Stimulated activated CD8-positive, alpha-beta memory T cell treated with anti-CD3 and anti-CD28 coated beads, Interleukin-4, amount 100 ng/mL, for 24 hours (primary cell): ENCODE measurements at regions not wholly inside any gene's neighbourhood (a gene's known extent, or its start where the extent isn't known, plus 50 kb on each side); places are given as distances from the start of the nearest gene placed in this dataset.
"Not testable (repeated sequence)": the region's sequence is repeated elsewhere in the genome, so short reads cannot be mapped to it uniquely, and the experiment has no call there.

Experiments
- DNase-seq: peaks from one replicate; pipeline ENCODE4 v3.0.0-alpha.2; 2020; ENCODE audit warnings: low read depth

DNA sequence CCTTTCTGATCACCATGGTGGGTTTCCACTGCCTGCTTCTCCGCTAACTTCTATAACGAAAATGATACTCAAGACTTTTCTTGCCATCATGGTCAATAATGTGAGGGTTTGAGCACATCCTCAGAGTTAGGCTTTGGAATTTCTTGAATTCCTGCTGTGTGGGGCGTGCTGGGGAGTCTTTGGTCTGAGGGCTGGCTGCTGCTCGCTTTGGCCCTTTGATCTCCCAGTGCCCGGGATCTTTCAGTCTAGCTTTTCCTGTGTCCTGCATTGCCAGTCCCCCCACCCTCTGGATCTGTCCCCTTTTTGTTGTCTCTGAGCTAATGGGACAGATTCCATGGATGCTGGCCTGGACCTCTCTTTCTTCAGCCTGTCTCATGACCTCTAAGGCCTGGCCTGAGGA lies 182.6 kb downstream of the NPIPA7 start:
- not testable (repeated sequence) for DNase-seq

DNA sequence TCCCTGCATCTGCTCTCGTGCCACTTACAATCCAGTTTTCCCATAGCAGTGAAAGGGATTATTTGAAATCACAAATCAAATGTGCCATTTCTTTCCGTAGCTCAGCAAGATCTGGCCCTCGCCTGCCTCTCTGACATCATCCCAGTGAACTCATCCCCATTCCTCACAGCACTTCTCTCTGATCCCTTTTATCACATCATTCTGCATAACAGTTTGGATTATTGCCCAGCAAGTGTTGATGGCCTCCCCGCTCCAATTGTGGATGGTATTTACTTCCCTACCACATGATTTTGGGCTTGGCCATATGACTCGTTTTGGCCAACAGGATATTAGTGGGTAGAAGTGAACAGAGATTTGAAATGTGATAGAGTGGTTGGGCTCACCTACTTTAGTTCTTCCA lies 185.0 kb downstream of the NPIPA7 start:
- not testable (repeated sequence) for DNase-seq

DNA sequence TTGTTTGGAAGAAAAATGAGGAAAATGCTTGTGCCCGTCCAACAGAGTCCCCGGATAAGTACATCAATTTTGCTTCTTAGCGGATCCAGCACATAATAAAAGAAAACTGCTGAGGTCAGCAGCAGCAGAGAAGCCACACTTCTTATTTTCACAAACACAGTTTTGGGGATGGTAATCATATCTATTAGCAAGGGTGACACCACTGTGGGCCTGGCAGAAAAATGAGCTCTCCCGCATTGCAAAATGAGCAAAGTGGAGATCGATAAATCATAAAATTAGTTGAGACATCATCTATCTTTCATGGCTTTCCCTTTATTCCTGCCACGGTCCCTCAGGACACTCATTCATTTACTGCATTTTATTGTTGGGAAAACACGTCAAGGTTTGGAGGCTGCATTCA lies 186.4 kb downstream of the NPIPA7 start:
- DNase-seq = not testable (repeated sequence)

DNA sequence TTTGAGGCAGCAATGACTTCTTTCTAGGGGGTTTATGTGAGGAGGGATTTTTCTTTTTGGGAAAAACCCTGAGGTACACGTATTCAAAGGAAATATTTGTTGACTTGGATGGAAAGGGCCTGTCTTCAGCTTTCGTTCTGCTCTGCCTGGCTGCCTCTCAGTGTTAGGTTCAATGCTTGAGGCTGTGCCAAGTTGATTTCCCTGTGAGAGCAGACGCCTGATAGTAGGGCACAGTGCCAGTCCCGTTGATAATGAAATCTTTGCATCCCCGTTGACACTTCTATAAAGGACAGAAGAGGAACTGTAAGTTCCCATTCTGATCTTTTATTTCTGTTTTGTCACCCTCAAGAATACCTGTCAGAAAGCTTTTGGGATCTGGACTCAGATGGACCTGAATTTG lies 191.1 kb downstream of the NPIPA7 start:
- not testable (repeated sequence) for DNase-seq

DNA sequence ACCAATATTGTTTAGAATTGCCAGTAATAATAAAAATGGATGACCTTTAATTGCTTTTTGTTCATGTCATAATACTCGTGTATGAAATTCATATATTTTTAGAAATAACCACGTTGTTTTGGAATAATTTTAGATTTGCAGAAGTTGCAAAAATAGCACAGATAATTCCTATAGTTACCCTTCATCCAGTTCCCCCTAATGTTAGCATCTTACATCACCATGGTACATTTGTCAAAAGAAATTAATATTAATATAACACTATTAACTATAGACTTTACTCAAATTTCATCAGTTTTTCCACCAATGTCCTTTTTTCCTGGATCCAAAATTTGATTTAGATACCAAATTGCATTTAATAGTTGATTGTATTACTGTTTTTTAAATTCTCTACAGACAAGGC lies 191.9 kb downstream of the NPIPA7 start:
- not testable (repeated sequence) for DNase-seq

DNA sequence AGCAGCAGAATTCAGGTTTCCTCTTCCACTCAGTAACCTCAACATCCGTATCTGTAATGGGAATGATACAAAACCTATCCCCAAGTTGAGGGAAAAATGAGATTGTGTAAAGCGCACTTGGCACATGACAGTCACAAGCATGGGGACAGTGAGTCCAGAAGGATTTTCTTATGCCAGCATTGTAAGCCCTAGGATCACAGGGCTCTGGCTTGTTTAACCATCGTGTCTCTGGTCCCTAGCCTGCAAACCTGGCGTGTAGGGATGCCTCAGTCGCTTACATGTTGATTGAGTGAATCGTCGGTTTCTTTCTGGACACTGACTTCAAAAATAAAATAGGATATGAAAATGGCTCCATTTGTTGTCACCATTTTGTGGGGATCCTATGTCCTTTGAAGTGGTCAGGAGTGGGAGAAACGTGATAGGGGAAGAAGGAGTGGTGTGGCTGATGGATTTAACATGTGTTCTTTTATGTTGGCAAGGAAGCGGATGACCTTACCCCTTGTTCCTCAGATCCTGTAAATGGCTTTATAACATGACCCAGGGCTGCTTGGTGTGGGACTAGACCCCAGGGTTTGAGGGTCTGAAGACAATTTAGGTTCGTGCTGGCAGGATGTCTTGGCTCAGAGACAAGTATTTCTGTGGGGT lies 193.3 kb downstream of the NPIPA7 start:
- not testable (repeated sequence) for DNase-seq

DNA sequence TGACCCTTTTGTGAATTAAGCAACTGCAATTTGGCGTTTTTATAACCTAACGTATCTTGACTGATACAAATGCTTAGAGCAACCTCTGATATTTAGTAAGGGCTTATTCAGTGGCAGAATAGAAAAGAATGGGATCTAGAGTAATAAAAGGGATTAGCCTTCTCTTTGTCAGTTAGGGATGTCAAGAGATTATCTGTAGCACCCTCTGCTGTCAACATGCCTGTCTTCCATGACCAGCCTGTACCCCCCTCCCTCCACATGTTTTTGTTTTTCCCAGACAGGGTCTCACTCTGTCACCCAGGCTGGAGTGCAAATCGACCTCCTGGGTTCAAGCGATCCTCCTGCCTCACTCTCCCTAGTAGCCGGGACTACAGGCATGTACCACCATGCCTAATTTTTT lies 198.1 kb downstream of the NPIPA7 start:
- not testable (repeated sequence) for DNase-seq

DNA sequence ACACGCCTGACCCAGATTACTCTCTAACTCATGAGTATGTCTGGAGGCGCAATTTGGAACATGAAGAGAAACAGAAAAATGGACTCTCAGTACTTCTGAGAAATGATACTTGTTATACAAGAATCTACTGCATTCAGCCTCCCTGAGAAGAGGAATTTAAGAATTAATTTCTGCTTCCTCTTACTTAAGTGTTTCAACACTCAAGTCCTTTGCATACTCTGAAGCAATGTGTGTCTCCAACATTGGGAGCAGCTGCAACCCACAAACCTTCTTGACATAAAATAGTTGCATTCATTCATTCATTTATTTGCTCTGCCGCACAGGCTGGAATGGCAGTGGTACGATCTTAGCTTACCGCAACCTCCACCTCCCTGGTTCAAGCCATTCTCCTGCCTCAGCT lies 199.8 kb downstream of the NPIPA7 start:
- no peak for DNase-seq

DNA sequence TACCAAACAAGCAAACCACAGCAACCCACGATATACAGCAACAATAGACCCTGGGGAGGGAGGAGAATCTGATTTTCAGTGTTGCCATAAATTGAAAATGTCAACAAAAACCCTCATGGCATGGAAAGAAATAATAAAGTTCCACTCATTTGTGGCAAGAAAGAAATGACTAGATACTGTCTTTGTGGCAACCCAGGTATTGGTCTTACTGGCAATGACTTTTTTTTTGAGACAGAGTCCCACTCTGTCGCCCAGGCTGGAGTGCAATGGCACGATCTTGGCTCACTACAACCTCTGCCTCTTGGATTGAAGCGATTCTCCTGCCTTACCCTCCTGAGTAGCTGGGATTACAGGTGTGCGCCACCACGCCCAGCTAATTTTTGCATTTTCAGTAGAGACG lies 204.0 kb downstream of the NPIPA7 start:
- DNase-seq = not testable (repeated sequence)

DNA sequence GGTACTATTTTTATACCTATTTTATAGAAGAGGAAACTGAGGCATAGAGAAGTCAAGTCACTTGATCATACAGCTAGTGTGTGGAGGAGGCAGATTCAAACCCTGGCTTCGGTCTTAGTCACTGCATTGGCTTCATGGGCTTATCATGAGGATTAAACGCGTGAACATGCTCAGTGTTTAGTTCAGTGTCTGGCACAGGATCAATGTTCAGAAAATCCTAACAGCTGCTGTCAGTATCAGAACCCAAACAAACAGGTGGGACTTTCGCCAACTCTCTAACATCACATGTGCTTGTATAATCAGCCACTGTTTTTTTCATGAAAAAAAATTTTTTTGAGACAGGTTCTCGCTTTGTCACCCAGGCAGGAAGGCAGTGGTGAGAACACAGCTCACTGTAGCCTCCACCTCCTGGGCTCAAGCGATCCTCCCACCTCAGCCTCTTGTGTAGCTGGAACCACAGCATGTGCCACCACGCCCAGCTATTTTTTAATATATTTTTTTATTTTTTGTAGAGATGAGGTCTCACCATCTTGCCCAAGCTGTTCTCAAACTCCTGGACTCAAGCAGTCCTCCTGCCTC lies 207.2 kb downstream of the NPIPA7 start:
- not testable (repeated sequence) for DNase-seq

DNA sequence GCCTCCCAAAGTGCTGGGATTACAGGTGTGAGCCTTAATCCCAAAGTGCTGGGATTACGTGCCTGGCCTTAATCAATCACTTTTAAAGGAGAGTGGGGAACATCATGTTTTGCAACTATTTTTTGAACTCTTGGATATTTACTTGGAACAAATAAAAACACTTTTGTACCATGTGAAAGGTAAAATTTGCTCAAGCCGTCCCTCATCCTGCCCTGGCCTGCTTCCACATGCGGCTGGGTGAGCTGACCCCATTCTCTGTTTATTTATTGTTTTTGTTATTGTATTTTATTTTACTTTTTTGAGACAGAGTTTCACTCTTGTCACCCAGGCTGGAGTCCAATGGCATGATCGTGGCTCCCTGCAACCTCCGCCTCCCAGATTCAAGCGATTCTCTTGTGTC lies 208.0 kb downstream of the NPIPA7 start:
- DNase-seq = not testable (repeated sequence)

DNA sequence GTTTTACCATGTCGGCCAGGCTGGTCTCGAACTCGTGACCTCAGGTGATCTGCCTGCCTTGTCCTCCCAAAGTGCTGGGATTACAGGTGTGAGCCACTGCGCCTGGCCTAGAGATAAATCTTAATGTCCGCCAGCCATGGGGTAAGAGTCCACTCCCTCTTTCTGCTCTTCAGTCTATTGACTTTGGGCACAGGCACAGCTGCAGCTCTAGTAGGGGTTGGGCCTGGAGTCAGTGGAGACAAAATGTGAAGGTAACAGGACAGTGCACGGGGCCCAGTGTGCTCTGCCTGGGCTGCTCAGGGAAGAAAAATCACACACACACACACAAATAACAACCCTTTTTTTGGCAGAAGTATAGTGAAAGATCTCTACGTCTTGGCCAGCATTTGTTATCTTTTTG lies 209.5 kb downstream of the NPIPA7 start:
- DNase-seq = not testable (repeated sequence)

DNA sequence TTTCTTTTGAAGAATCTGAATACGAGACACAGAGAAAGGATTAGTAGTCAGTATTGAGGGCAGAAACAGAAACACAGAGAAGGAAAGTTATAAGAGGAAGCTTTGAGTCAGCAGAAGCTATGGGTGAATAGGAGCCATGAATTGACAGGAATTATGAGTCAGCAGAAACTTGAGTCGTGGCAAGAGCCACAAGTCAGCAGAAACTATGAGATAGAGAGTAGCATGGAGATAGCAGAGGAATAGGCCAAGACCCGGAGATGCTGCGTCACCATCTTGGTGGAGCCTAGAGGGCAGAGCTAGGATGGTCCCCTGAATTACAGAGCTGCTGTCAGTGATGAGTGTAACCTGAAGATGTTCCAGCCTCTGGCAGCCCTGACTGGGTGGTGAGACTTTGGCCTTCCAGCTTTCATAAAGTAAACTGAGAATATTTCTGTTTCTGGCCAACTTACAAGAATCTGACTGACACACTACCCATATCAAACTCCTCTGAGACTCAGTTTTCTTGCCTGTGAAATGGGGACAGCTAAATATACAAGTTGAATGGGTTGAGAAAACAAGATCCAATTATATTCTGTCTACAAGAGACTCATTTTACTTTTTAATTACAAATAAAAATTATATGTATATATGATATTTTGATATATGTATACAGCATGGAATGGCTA lies 211.8 kb downstream of the NPIPA7 start:
- DNase-seq = not testable (repeated sequence)

DNA sequence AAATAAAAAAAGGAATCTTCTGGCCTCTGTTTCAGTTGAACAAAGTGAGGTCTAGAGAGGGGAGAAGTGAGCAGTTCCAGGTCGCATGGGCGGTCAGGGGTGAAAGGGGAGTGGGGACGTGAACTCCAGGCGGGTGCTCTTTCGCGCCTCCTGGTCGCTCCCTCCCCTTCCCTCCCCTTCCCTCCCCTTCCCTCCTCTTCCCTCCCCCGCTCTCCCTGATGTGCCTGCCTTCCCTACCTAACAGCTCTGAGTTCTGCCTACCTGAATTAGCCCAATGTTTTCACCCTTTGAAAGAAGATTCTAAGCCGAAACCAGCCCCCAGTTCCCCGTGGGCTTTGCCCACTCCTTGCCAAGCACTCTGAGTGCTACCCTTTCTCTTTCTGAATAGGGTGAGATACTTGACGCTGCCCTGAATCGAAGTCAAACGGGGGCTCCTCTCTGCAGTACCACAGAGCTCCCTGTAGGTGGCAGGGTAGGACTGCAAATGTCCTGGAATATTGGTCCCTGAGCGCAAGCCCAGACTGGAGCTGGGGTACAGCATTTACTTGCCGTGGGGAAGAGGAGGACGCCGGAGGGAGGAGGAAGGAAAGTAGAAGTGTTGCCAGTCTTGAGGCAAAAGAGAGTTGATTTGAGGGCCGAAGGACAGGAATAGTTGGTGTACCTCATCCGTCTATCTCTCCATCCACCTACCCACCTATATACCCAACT lies 214.4 kb downstream of the NPIPA7 start:
- peak; percentile 14 for DNase-seq

DNA sequence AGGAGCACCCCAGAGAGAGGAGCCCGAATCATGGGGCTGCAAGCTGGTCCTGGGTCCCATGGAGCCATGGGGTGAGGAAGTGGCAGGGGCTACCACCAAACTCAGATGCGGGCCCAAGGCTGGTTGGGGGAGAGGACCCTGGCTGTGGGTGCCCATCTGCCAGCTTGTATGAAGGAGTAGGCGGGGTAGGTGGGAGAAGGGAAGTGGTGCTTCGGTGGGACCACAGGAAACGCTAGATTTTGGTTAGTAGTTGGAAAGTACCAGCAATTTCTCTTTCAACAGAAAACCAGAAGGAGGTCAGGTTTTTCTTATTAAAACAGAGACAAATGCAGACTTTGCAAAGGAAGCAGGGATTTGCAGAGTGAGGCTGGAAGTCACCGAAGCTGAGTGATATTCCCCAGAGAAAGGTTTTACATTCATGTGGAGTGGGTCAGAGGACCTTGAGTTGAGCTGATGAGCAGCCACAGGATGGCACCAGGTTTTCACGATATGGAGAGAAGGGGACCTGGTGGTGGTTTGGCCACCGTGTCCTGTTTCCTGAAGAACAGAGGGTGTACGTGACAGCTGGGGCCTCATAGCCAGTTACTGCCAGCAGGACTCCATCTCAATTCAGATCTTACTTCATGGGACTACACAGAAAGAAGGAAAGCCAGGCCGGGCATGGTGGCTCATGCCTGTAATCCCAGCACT lies 216.2 kb downstream of the NPIPA7 start:
- DNase-seq = not testable (repeated sequence)

DNA sequence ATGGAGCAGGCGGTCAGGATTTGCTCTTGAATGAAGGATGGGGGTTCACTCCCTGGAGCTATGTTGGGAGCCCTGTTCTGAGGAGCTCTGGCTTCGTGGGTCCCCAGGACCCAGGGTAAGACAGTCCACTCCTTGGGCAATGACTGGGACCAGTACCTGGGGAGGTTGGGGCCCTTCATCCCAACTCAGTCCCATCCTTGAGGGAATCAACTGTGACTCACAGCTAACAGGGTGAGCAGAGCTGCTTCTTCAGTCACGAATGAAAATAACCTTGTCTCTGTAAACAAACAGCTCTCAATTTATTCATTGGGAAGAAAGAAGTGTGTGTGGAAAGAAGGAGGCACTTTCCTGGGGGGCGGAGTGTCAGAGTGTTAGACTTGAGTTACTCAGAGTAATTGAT lies 222.3 kb downstream of the NPIPA7 start:
- not testable (repeated sequence) for DNase-seq

DNA sequence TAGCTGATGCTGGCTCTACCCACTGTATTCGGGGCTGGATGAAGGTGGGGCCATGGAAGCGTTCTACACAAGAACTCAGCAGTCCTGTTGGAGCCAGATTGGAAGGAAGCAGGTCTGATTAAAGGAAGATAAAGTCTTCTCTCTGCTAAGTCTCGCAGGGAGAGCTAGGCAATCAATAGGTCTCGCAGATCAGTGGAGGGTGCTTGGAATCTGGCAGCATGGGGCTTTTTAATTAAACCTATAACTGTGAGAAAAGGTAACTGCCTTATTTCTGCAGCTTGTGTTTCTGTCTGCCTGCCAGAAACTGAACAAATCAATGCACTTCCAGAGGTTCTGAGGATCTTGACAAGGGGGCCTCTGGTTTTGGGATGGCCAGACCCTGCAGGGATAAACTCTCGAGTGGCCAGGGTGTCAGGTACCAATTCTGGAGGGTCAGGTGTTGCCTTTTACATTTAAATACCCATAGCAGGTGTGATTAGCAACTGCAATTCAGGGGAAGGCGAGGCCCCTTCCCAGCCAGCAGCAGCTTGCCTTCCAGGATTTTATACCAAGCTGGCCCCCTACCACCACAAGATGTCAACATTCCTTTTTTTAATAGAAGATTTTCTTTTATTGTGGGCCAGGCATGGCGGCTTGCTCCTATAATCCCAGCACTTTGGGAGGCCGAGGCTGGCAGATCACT lies 228.6 kb downstream of the NPIPA7 start:
- DNase-seq = not testable (repeated sequence)

DNA sequence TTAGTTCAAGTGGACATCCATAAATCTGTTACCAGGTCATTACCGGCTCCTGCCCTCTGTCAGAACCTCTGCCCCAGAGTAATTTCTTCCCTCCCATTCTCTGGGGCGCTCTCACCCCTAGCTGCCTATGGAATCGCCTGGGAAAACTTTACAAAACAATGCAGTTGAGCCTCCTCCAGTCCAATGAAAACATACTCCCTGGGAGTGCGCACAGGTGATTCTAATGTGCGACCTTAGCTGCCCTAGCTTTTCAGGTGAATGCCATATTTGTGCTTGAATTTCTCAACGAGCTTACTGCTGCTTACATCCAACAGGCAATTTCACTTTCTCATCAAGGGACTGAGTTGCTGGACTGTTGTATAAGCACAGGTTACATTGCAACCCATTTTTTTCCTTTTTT lies 230.7 kb downstream of the NPIPA7 start:
- not testable (repeated sequence) for DNase-seq

DNA sequence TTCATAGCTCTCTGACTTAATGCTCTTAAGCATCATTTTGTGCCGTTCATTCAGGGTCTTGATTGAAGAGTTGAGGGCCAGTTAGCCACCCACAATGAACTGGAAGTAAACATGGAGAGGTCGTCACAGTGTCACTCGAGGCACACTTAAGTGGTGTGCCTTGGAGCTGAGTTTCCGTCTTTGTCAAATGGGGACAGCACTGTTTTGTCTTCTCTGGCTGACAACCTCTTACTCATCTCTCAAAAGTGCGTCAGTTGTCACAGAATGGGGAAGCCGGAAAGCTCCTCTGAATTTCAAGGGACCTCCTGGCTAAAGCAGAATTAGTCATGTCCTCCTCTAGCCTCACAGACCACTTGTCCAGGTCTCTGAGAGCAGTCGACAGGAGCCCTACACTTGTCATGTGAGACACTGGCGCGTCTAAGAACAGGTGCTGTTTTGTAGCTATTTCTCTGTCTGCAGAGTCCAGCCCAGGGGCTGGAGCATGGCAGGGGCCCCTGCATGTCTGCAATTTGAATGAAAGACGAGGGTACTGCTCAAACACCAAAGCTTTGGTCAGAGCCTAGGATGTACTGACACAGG lies 231.5 kb downstream of the NPIPA7 start:
- DNase-seq = not testable (repeated sequence)

DNA sequence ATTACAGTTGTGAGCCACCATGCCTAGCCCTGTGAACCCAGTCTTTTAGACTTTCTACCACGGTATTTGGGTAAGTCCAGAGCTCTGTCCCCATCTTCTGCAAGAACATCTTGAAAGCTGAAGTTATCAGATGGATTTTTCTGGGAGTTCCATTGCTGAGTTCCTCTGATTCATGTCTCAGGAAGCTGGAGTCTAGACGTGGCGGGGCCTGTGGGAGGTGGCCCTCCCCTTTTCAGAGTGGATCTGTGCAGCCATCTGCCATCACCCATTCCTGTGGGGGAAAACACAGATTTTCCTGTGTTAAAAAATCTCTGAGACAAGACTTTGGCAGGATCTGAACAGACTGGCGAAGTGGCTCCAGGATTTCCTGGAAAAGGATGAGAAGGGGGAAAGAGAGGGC lies 234.3 kb downstream of the NPIPA7 start:
- DNase-seq = not testable (repeated sequence)

DNA sequence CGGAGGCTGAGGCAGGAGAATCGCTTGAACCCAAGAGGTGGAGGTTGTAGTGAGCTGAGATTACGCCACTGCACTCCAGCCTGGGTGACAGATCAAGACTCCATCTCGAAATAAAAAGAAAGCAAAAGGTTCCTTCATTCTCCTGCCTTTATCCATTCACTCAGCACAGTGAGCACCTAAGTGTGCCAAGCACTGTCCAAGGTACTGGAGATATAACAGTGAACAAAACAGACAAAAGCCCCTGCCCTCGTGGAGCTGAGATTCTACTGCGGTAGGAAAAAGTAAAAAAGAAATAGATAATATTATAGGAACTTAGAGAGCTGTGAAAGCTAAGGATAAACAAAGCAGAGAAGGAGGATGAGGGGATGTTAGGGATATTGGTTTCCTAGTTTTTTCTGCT lies 235.5 kb downstream of the NPIPA7 start:
- DNase-seq = not testable (repeated sequence)
